ENCODE measurements at regions not wholly inside any gene's neighbourhood (a gene's known extent, or its start where the extent isn't known, plus 50 kb on each side); places are given as distances from the start of the nearest gene placed in this dataset.

- no peak for TF ChIP-seq CTCF (IDR thresholded peaks at IDR 0.05)
- H3K4me1 ChIP-seq, result no peaks in the 10 kb centered on the region
- DNase-seq, result no peak
- H3K4me3 ChIP-seq, result no peak overlapping the region
- H3K36me3 ChIP-seq, result no peaks in the 10 kb centered on the region
- H3K27ac ChIP-seq, result no peak overlapping the region
- intact Hi-C loops (cut with DNase I; ENCODE audit: low total_unique reads), result no loop called here
- H3K27me3 ChIP-seq, result no peaks in the 10 kb centered on the region
- peaks cover 0 to 22% (median 8%) of the 10 kb centered on the region in 4 donors for H3K9me3 ChIP-seq
Measured at GRCh38 chr1:163777205-163777604, 455.5 kb downstream of the NUF2 start.

- no peaks in the 10 kb centered on the region for H3K36me3 ChIP-seq
- no peaks in the 10 kb centered on the region for H3K4me1 ChIP-seq
- H3K27ac ChIP-seq, result no peak overlapping the region
- TF ChIP-seq EP300 (IDR thresholded peaks at IDR 0.05) (no peak), CTCF (IDR thresholded peaks at IDR 0.05) (no peak), POLR2AphosphoS5 (IDR thresholded peaks at IDR 0.05) (no peak), POLR2A (IDR thresholded peaks at IDR 0.05) (no peak)
- H3K4me3 ChIP-seq, result no peak overlapping the region
- H3K27me3 ChIP-seq, result no peaks in the 10 kb centered on the region
- DNase-seq, result no peak
- H3K9me3 ChIP-seq, result peaks cover 0 to 22% (median 8%) of the 10 kb centered on the region in 4 donors
- intact Hi-C loops (cut with DNase I; ENCODE audit: low total_unique reads), result no loop called here
Measured at GRCh38 chr1:163781146-163781545, 459.4 kb downstream of the NUF2 start.

- H3K4me1 ChIP-seq, result no peaks in the 10 kb centered on the region
- peaks cover 0 to 10% (median 5%) of the 10 kb centered on the region in 4 donors for H3K9me3 ChIP-seq
- DNase-seq, result peak in 1 of 2 donors; percentile 11
- no peaks in the 10 kb centered on the region for H3K36me3 ChIP-seq
- no peak for TF ChIP-seq POLR2AphosphoS5 (IDR thresholded peaks at IDR 0.05)
- TF ChIP-seq CTCF (IDR thresholded peaks at IDR 0.05), result no peak
- TF ChIP-seq POLR2A (IDR thresholded peaks at IDR 0.05), result no peak
- TF ChIP-seq EP300 (IDR thresholded peaks at IDR 0.05), result no peak
- H3K4me3 ChIP-seq, result no peak overlapping the region
- H3K27me3 ChIP-seq, result no peaks in the 10 kb centered on the region
- intact Hi-C loops (cut with DNase I; ENCODE audit: low total_unique reads), result no loop called here
- WGBS, 5 donors, result 48 to 66% (median 61%) methylated on average over 2 of the region's 2 CpGs
- H3K27ac ChIP-seq, result no peak overlapping the region
Measured at GRCh38 chr1:163785868-163786405, 464.2 kb downstream of the NUF2 start.

- Histone ChIP-seq H3K9me3 (peaks cover 0 to 8% (median 7%) of the 10 kb centered on the region in 4 donors), H3K4me1 (no peaks in the 10 kb centered on the region), H3K27ac (no peak overlapping the region), H3K36me3 (no peaks in the 10 kb centered on the region), H3K4me3 (no peak overlapping the region), H3K27me3 (no peaks in the 10 kb centered on the region)
- no peak for DNase-seq
- TF ChIP-seq POLR2AphosphoS5 (IDR thresholded peaks at IDR 0.05) (no peak), EP300 (IDR thresholded peaks at IDR 0.05) (no peak), CTCF (IDR thresholded peaks at IDR 0.05) (no peak), POLR2A (IDR thresholded peaks at IDR 0.05) (no peak)
- WGBS, 5 donors, result 69 to 76% (median 70%) methylated on average over 4 of the region's 4 CpGs
- intact Hi-C loops (cut with DNase I; ENCODE audit: low total_unique reads), result no loop called here
Measured at GRCh38 chr1:163789911-163790310, 468.2 kb downstream of the NUF2 start.
